ENCODE measurements at regions not wholly inside any gene's neighbourhood (a gene's known extent, or its start where the extent isn't known, plus 50 kb on each side); places are given as distances from the start of the nearest gene placed in this dataset.

DNA sequence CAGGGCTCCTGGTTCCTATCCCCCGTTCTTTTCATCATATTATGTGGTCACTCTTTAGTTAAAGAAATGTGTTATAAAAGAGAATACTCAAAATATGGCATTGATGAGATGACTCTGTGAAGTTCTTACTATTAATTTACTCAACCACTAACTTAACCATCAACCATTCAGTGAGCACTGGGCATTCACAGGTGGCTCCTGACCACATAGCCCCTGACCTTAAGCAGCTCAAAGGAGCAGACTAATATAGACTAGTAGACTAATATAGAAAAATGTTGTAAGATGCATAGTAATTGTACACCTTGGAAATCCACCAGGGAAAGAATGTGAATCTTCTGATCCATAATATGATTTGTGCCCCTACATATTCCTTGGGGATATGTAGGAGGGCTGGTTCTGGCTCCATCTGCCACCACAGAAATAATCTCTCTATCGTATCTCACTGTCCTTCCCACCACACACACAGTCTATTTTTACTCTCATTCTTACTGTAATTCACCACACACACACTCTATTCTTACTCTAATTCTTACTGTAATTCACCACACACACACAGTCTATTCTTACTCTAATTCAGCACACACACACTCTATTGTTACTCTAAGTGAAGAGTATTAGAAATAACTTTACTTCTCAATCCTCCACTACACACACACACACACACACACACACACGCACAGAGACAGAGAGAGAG, 188.9 kb upstream of the ITGA4 start:
- DNase-seq (ENCODE audit: low read depth, low spot score): no peak
- H3K4me3 ChIP-seq (ENCODE audit: low read length): no peak overlapping the region

DNA sequence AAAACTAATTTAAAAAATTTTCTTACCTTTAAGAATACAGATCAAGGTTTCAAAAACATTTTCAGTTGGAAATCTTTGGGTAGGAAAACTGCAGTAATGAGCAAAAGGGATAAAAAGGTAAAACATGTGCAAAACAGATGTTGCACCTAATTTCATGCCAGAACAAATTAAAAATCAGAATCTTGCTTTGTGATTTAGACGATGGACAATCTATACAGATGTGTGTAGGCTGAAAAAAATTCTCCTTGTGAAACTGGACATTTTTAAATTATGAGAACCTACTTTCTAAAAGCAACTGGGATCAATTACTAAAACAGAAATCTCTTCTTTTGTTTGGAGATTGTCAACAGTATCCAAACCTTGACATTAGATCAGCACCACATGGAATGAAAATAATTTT, 183.2 kb upstream of the ITGA4 start:
- no peak overlapping the region for H3K4me3 ChIP-seq (ENCODE audit: low read length)
- no peak for DNase-seq (ENCODE audit: low read depth, low spot score)

- DNase-seq (ENCODE audit: low read depth, low spot score): peak; percentile 34
Observed at GRCh38 chr2:181275643-181276070, 181.5 kb upstream of the ITGA4 start.

DNA sequence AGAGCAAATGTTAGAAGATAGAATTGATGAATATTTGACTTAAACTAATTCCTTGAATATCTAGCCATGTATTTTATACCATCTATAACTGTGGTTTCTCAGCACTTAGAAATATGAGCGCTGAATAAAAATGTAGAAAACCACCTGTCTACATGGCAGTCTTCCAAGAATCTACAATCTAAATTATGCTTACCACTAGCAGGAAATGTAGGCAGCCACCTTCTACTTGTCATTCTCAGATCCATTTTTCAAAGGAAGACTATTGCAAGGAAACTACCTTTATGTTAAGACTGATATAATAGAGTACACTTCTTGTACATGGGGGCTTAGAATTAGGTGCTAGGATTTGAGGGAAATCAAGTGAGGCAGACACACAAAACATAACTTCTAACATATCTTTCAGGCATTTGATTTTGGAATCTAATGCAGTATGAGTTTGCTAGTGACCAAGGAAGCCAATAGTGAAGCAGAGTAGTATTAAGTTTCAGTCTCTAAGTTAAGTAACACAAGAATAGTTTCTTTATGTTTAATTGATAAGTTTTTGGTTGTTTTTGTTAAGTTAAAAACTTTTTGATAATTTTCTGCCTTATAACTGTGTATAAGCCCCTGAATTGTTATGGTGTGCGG, 175.9 kb upstream of the ITGA4 start:
- peak; percentile 97 for DNase-seq (ENCODE audit: low read depth, low spot score)
- no peak overlapping the region for H3K4me3 ChIP-seq (ENCODE audit: low read length)

More at GRCh38 chr2:181275643-181276070, 181.5 kb upstream of the ITGA4 start:
- no peak overlapping the region for H3K4me3 ChIP-seq (ENCODE audit: low read length)

DNA sequence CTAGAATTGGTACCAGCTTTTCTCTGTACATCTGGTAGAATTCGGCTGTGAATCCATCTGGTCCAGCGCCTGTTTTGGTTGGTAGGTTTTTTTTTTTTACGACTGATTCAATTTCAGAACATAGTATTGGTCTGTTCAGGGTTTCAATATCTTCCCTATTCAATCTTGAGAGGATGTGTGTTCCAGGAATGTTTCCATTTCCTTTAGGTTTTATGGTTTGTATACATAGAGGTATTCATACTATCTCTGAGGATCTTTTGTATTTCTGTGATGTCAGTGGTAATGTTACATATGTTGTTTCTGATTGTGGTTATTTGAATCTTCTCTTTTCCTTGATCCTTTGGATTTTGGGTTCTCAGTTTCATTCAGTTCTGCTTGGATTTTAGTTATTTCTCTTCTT, 172.1 kb upstream of the ITGA4 start:
- DNase-seq (ENCODE audit: low read depth, low spot score): no peak
- no peak overlapping the region for H3K4me3 ChIP-seq (ENCODE audit: low read length)

DNA sequence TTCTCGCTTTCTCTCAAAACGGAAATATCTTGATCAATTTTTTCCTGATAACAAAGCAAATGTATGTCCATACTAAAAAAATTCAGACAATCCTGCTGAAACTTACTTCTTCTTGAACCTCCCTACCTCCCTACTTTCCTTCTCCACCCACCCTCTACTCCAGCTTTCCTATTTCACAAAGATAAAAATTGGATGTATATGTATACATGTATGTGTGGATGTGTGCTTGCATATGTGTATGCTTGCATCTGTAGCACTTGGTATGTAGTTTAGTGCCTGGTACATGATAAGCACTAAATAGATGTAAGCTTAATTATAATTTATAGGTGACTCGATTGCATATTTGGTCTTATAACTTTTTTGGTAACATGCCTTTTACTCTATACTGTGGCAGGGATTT, 167.5 kb upstream of the ITGA4 start:
- no peak overlapping the region for H3K4me3 ChIP-seq (ENCODE audit: low read length)
- no peak for DNase-seq (ENCODE audit: low read depth, low spot score)

GRCh38 chr2:181290182-181290581, 167.0 kb upstream of the ITGA4 start:
- H3K4me3 ChIP-seq (ENCODE audit: low read length): no peak overlapping the region
- DNase-seq (ENCODE audit: low read depth, low spot score): no peak

- DNase-seq (ENCODE audit: low read depth, low spot score): no peak
- no peak overlapping the region for H3K4me3 ChIP-seq (ENCODE audit: low read length)
Observed at GRCh38 chr2:181294979-181295378, 162.2 kb upstream of the ITGA4 start.

DNA sequence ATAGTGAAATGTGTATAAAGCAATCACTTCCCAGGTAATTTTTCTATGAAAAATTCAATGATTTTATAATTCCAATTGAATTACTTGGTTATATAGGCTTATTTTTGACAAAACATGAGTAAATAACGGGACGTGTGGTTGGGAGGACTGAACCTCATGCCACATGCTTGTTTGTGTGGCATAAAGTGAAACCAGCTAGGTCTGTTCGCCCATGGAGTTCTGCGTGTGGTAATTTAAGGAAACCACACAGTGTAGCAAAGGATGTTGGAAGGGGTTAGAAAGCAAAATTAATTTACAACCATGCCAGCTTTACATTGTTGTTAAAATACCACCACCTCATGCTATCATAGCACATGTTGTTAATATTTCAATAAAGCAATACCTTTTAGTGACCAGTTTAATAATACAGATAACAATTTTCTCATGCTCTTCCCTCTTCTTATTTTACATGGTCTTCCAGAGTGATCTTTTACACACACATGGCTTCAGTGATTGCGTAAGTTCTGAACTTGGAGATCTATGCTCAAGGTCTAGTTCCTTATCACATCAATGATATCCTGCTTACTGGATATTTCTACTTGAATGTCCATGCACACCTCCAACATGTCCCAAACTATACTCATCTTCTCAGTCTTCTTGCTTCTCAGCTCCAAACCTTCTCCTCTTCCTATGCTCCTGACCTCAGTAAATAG, 156.4 kb upstream of the ITGA4 start:
- peak; percentile 97 for DNase-seq (ENCODE audit: low read depth, low spot score)
- H3K4me3 ChIP-seq (ENCODE audit: low read length): peak overlapping the region; percentile 25

GRCh38 chr2:181304011-181304844, 153.0 kb upstream of the ITGA4 start:
- H3K4me3 ChIP-seq (ENCODE audit: low read length): peak overlapping the region; percentile 8; the same call in 1 of the 2 replicates
- DNase-seq (ENCODE audit: low read depth, low spot score): peak; percentile 77

GRCh38 chr2:181305301-181306123, 151.7 kb upstream of the ITGA4 start:
- H3K4me3 ChIP-seq (ENCODE audit: low read length): peak overlapping the region; percentile 23
- peak; percentile 99 for DNase-seq (ENCODE audit: low read depth, low spot score)

GRCh38 chr2:181306785-181307184, 150.4 kb upstream of the ITGA4 start:
- DNase-seq (ENCODE audit: low read depth, low spot score): peak; percentile 71
- peak overlapping the region; percentile 23 for H3K4me3 ChIP-seq (ENCODE audit: low read length)

DNA sequence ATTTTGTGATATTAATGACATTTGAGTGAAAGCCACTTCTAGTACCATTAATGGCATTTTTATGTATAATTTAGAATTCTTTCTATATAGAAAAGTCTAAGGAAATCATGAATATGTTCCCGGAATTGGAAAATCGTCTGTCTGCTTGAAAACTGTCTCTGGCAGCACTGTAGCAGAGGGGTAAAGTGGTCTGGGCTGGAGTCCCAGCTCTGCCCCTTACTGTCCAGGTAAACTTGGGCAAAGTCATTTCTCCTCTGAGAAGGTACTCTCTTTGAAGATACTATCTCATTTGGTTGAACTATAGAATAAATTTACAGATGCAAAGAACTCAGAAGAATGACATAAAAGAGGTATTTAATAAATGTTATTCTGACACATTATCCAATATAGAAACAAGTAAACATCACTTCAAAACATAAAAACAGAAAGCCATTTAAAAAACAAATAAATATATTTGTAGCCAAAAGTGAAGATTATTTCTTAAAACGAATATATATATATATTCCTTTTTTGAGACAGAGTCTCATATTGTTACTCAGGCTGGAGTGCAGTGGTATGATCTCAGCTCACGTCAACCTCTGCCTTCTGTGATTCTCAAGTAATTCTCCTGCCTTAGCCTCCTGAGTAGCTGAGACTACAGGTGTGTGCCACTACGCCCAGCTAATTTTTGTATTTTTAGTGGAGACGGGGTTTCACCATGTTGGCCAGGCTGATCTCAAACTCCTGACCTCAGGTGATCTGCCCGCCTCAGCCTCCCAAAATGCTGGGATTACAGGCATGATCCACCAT, 149.8 kb upstream of the ITGA4 start:
- H3K4me3 ChIP-seq (ENCODE audit: low read length): peak overlapping the region; percentile 23

GRCh38 chr2:181308766-181309515, 148.2 kb upstream of the ITGA4 start:
- DNase-seq (ENCODE audit: low read depth, low spot score): peak; percentile 84
- peak overlapping the region; percentile 45 for H3K4me3 ChIP-seq (ENCODE audit: low read length)

More for the DNA sequence above, 149.8 kb upstream of the ITGA4 start:
- no peak for DNase-seq (ENCODE audit: low read depth, low spot score)

GRCh38 chr2:181309586-181309985, 147.6 kb upstream of the ITGA4 start:
- H3K4me3 ChIP-seq (ENCODE audit: low read length): peak overlapping the region; percentile 45
- peak; percentile 73 for DNase-seq (ENCODE audit: low read depth, low spot score)

GRCh38 chr2:181310967-181311366, 146.2 kb upstream of the ITGA4 start:
- H3K4me3 ChIP-seq (ENCODE audit: low read length): no peak overlapping the region

GRCh38 chr2:181311837-181312236, 145.3 kb upstream of the ITGA4 start:
- no peak for DNase-seq (ENCODE audit: low read depth, low spot score)
- H3K4me3 ChIP-seq (ENCODE audit: low read length): no peak overlapping the region

More at GRCh38 chr2:181310967-181311366, 146.2 kb upstream of the ITGA4 start:
- no peak for DNase-seq (ENCODE audit: low read depth, low spot score)

All from Jurkat, Clone E6-1 (cell line).